ENCODE measurements at regions not wholly inside any gene's neighbourhood (a gene's known extent, or its start where the extent isn't known, plus 50 kb on each side); places are given as distances from the start of the nearest gene placed in this dataset.

- TF ChIP-seq CTCF (IDR thresholded peaks at IDR 0.05) (no peak), POLR2AphosphoS5 (IDR thresholded peaks at IDR 0.05) (no peak)
These were observed 71.1 kb downstream of the TDRD15 start for GRCh38 chr2:21194858-21195271.
